ENCODE measurements at regions not wholly inside any gene's neighbourhood (a gene's known extent, or its start where the extent isn't known, plus 50 kb on each side); places are given as distances from the start of the nearest gene placed in this dataset.

- no peak for DNase-seq (ENCODE audit: low spot score)
Observed at GRCh38 chr13:104170980-104171555, 1104.9 kb upstream of the SLC10A2 start.

GRCh38 chr13:104163866-104164630 is 1097.8 kb upstream of the SLC10A2 start:
- DNase-seq (ENCODE audit: low spot score) = no peak

- no peak for DNase-seq (ENCODE audit: low spot score)
Observed at GRCh38 chr13:104160536-104160935, 1094.3 kb upstream of the SLC10A2 start.

- DNase-seq (ENCODE audit: low spot score) = no peak
Observed at GRCh38 chr13:104143760-104144416, 1077.7 kb upstream of the SLC10A2 start.

- DNase-seq (ENCODE audit: low spot score) = no peak
Observed at GRCh38 chr13:104140552-104140951, 1074.3 kb upstream of the SLC10A2 start.

GRCh38 chr13:104137416-104137815 is 1071.2 kb upstream of the SLC10A2 start:
- no peak for DNase-seq (ENCODE audit: low spot score)

- DNase-seq (ENCODE audit: low spot score) = no peak
Observed at GRCh38 chr13:104132849-104133248, 1066.6 kb upstream of the SLC10A2 start.

- DNase-seq (ENCODE audit: low spot score) = no peak
Observed at GRCh38 chr13:104114101-104114500, 1047.9 kb upstream of the SLC10A2 start.

- DNase-seq (ENCODE audit: low spot score) = no peak
Observed at GRCh38 chr13:104111031-104111430, 1044.8 kb upstream of the SLC10A2 start.

- DNase-seq (ENCODE audit: low spot score) = no peak
Observed at GRCh38 chr13:104106705-104107393, 1040.6 kb upstream of the SLC10A2 start.

- no peak for DNase-seq (ENCODE audit: low spot score)
Observed at GRCh38 chr13:104105418-104106355, 1039.5 kb upstream of the SLC10A2 start.

- no peak for DNase-seq (ENCODE audit: low spot score)
Observed at GRCh38 chr13:104099750-104100149, 1033.5 kb upstream of the SLC10A2 start.

GRCh38 chr13:104098421-104098820 is 1032.2 kb upstream of the SLC10A2 start:
- DNase-seq (ENCODE audit: low spot score) = no peak

GRCh38 chr13:104086759-104087158 is 1020.5 kb upstream of the SLC10A2 start:
- DNase-seq (ENCODE audit: low spot score) = no peak

GRCh38 chr13:104086210-104086609 is 1020.0 kb upstream of the SLC10A2 start:
- DNase-seq (ENCODE audit: low spot score) = no peak

GRCh38 chr13:104085611-104086010 is 1019.4 kb upstream of the SLC10A2 start:
- DNase-seq (ENCODE audit: low spot score) = no peak

GRCh38 chr13:104074326-104074725 is 1008.1 kb upstream of the SLC10A2 start:
- DNase-seq (ENCODE audit: low spot score) = no peak

- no peak for DNase-seq (ENCODE audit: low spot score)
Observed at GRCh38 chr13:104071806-104072205, 1005.6 kb upstream of the SLC10A2 start.

GRCh38 chr13:104065328-104065727 is 999.1 kb upstream of the SLC10A2 start:
- DNase-seq (ENCODE audit: low spot score) = no peak

GRCh38 chr13:104057861-104058260 is 991.6 kb upstream of the SLC10A2 start:
- no peak for DNase-seq (ENCODE audit: low spot score)

GRCh38 chr13:104045907-104046306 is 979.7 kb upstream of the SLC10A2 start:
- no peak for DNase-seq (ENCODE audit: low spot score)

- DNase-seq (ENCODE audit: low spot score) = no peak
Observed at GRCh38 chr13:104043184-104043583, 977.0 kb upstream of the SLC10A2 start.
